MM.1S (cell line): ENCODE measurements at regions not wholly inside any gene's neighbourhood (a gene's known extent, or its start where the extent isn't known, plus 50 kb on each side); places are given as distances from the start of the nearest gene placed in this dataset.

Experiments
- DNase-seq: peaks from one replicate; pipeline ENCODE4 v3.0.0-alpha.2; 2015
- H2AFZ ChIP-seq: fragments of 300-600 bp; sonication (generic); 2 replicates; pipeline ENCODE4 v1.6.0; 2016; ENCODE audit warnings: antibody characterized with exemption, low read length
- H3F3A ChIP-seq: fragments of 300-600 bp; sonication (generic); 2 replicates; pipeline ENCODE4 v1.6.1; 2016; ENCODE audit warnings: mild to moderate bottlenecking, antibody characterized with exemption, low read length, moderate library complexity, mixed read lengths; ENCODE audit not compliant: insufficient read depth
- H3K27ac ChIP-seq: fragments of 300-600 bp; sonication (generic); 2 replicates; pipeline ENCODE4 v1.5.1; 2016; ENCODE audit warnings: mild to moderate bottlenecking, low read length
- H3K27me3 ChIP-seq: fragments of 300-600 bp; sonication (generic); replicated peaks from 2 replicates; pipeline ENCODE4 v1.6.0; 2016; ENCODE audit warnings: low read length; ENCODE audit not compliant: insufficient read depth
- H3K36me3 ChIP-seq: fragments of 300-600 bp; sonication (generic); replicated peaks from 2 replicates; pipeline ENCODE4 v1.6.1; 2016; ENCODE audit warnings: mild to moderate bottlenecking, low read length, mixed read lengths; ENCODE audit not compliant: insufficient read depth
- H3K4me1 ChIP-seq: fragments of 300-600 bp; sonication (generic); 2 replicates; pipeline ENCODE4 v1.6.1; 2016; ENCODE audit warnings: low read length, mixed read lengths
- H3K4me2 ChIP-seq: fragments of 300-600 bp; sonication (generic); 2 replicates; pipeline ENCODE4 v1.6.0; 2016; ENCODE audit warnings: low read depth, low read length
- H3K4me3 ChIP-seq: fragments of 300-600 bp; sonication (generic); 2 replicates; pipeline ENCODE4 v1.5.1; 2016; ENCODE audit warnings: low read length, mixed read lengths
- H3K79me2 ChIP-seq: fragments of 300-600 bp; sonication (generic); 2 replicates; pipeline ENCODE4 v1.6.1; 2016; ENCODE audit warnings: mixed run types, low read length, mixed read lengths
- H3K9ac ChIP-seq: fragments of 300-600 bp; sonication (generic); 2 replicates; pipeline ENCODE4 v1.6.1; 2016; ENCODE audit warnings: low read length, mixed read lengths
- H3K9me2 ChIP-seq: fragments of 300-600 bp; sonication (generic); replicated peaks from 2 replicates; pipeline ENCODE4 v1.6.1; 2016; ENCODE audit warnings: mild to moderate bottlenecking, low read length, mixed read lengths; ENCODE audit not compliant: insufficient read depth
- H3K9me3 ChIP-seq: fragments of 300-600 bp; sonication (generic); replicated peaks from 2 replicates; pipeline ENCODE4 v1.6.1; 2016; ENCODE audit warnings: mild to moderate bottlenecking, low read length, mixed read lengths; ENCODE audit not compliant: insufficient read depth
- H4K20me1 ChIP-seq: fragments of 300-600 bp; sonication (generic); 2 replicates; pipeline ENCODE4 v1.6.1; 2016; ENCODE audit warnings: mild to moderate bottlenecking, low read length, moderate library complexity, mixed read lengths; ENCODE audit not compliant: insufficient read depth
- CTCF ChIP-seq: fragments of 300-600 bp; sonication (generic); IDR thresholded peaks from 2 replicates; pipeline ENCODE4 v1.5.1; 2016; ENCODE audit warnings: antibody characterized with exemption, low read length, mixed read lengths
- EZH2 ChIP-seq: fragments of 300-600 bp; sonication (generic); optimal IDR thresholded peaks from 2 replicates; pipeline ENCODE3; 2017; ENCODE audit warnings: low read depth, mild to moderate bottlenecking, antibody characterized with exemption, low read length, mixed read lengths
- EZH2phosphoT487 ChIP-seq: fragments of 300-600 bp; sonication (generic); IDR thresholded peaks from 2 replicates; pipeline ENCODE4 v1.6.1; 2018; ENCODE audit warnings: antibody characterized with exemption, low read length

- no peak overlapping the region for H3K9ac ChIP-seq
- no peaks in the 10 kb centered on the region for H3F3A ChIP-seq
- H3K4me3 ChIP-seq = no peak overlapping the region
- no peak overlapping the region for H3K4me2 ChIP-seq
- H3K9me3 ChIP-seq = no peaks in the 10 kb centered on the region
- H2AFZ ChIP-seq = no peak overlapping the region
- no peaks in the 10 kb centered on the region for H3K4me1 ChIP-seq
- no peaks in the 10 kb centered on the region for H3K27me3 ChIP-seq
- no peaks in the 10 kb centered on the region for H3K9me2 ChIP-seq
- DNase-seq = no peak
- no peaks in the 10 kb centered on the region for H3K79me2 ChIP-seq
- TF ChIP-seq EZH2 = no peak
- TF ChIP-seq CTCF = no peak
- no peak for TF ChIP-seq EZH2phosphoT487
- H3K27ac ChIP-seq = no peak overlapping the region
- H4K20me1 ChIP-seq = no peaks in the 10 kb centered on the region
- H3K36me3 ChIP-seq = no peaks in the 10 kb centered on the region
Measured at GRCh38 chr5:18243846-18244245, 609.6 kb downstream of the TAF11L14 start.

- H3K36me3 ChIP-seq = no peaks in the 10 kb centered on the region
- no peak for TF ChIP-seq EZH2
- no peak for TF ChIP-seq CTCF
- TF ChIP-seq EZH2phosphoT487 = no peak
- H3K9me3 ChIP-seq = no peaks in the 10 kb centered on the region
- no peak overlapping the region for H3K4me3 ChIP-seq
- no peak overlapping the region for H3K9ac ChIP-seq
- H3K9me2 ChIP-seq = no peaks in the 10 kb centered on the region
- H3K4me2 ChIP-seq = no peak overlapping the region
- H3K27ac ChIP-seq = no peak overlapping the region
- no peaks in the 10 kb centered on the region for H3K79me2 ChIP-seq
- no peaks in the 10 kb centered on the region for H3K4me1 ChIP-seq
- DNase-seq = no peak
- no peaks in the 10 kb centered on the region for H4K20me1 ChIP-seq
- H2AFZ ChIP-seq = no peak overlapping the region
- H3K27me3 ChIP-seq = no peaks in the 10 kb centered on the region
- no peaks in the 10 kb centered on the region for H3F3A ChIP-seq
Measured at GRCh38 chr5:18244309-18244708, 610.0 kb downstream of the TAF11L14 start.

- Histone ChIP-seq H3K79me2 (no peaks in the 10 kb centered on the region), H4K20me1 (no peaks in the 10 kb centered on the region), H3K36me3 (no peaks in the 10 kb centered on the region), H3K4me1 (no peaks in the 10 kb centered on the region), H3K27ac (no peak overlapping the region), H3K9ac (no peak overlapping the region), H3K4me3 (no peak overlapping the region), H3K9me3 (no peaks in the 10 kb centered on the region), H3F3A (no peaks in the 10 kb centered on the region), H3K9me2 (no peaks in the 10 kb centered on the region), H3K4me2 (no peak overlapping the region), H3K27me3 (no peaks in the 10 kb centered on the region), H2AFZ (no peak overlapping the region)
- no peak for DNase-seq
- no peak for TF ChIP-seq EZH2
- TF ChIP-seq CTCF = no peak
- TF ChIP-seq EZH2phosphoT487 = no peak
Measured at GRCh38 chr5:18252559-18252958, 618.3 kb downstream of the TAF11L14 start.
